H1 (cell line): ENCODE measurements at regions not wholly inside any gene's neighbourhood (a gene's known extent, or its start where the extent isn't known, plus 50 kb on each side); places are given as distances from the start of the nearest gene placed in this dataset.

ENCODE experiments used
- CTCF ChIA-PET: fragments of 300-600 bp; sonication (Branson Sonifier 250); formaldehyde crosslinking; loops from one replicate; lab custom pipeline; 2021; ENCODE audit not compliant: partially characterized antibody; lab: Charles Lee
- POLR2A ChIA-PET: fragments of 300-600 bp; sonication (Branson Sonifier 250); formaldehyde crosslinking; loops from one replicate; lab custom pipeline; 2021; ENCODE audit warnings: inconsistent platforms; ENCODE audit not compliant: partially characterized antibody; lab: Charles Lee
- DNase-seq, 2 experiments: peaks; one replicate each; pipeline versions ENCODE4 v3.0.0 to v3.0.0-alpha.2; 2010 to 2022; ENCODE audit warnings: low spot score in 2 of 2, low read depth in 1 of 2, mixed read lengths in 1 of 2
- FAIRE-seq: peaks from 2 replicates; lab custom pipeline; 2011; peaks lifted over from hg19 to GRCh38; lab: Jason Lieb, UNC
- H2AFZ ChIP-seq: 2 replicates; pipeline ENCODE4 v1.8.1; 2012; ENCODE audit warnings: low read length, inconsistent platforms
- H2AK5ac ChIP-seq: 2 replicates; pipeline ENCODE4 v1.6.1; 2013; ENCODE audit warnings: low read depth, low read length
- H2BK120ac ChIP-seq: replicated peaks from 2 replicates; pipeline ENCODE3; 2013; ENCODE audit warnings: low read depth, low read length, inconsistent platforms
- H2BK12ac ChIP-seq: 2 replicates; pipeline ENCODE4 v1.6.1; 2013; ENCODE audit warnings: low read depth, low read length
- H2BK15ac ChIP-seq: 2 replicates; pipeline ENCODE4 v1.6.1; 2013; ENCODE audit warnings: low read length
- H2BK20ac ChIP-seq: 2 replicates; pipeline ENCODE4 v1.6.1; 2013; ENCODE audit warnings: low read length
- H2BK5ac ChIP-seq: 2 replicates; pipeline ENCODE4 v1.6.1; 2013; ENCODE audit warnings: low read depth, low read length
- H3K14ac ChIP-seq: 2 replicates; pipeline ENCODE4 v1.6.1; 2013; ENCODE audit warnings: inconsistent platforms; ENCODE audit not compliant: insufficient read length
- H3K18ac ChIP-seq: 2 replicates; pipeline ENCODE4 v1.6.1; 2013; ENCODE audit warnings: low read length; ENCODE audit errors: extremely low read depth
- H3K23ac ChIP-seq: 2 replicates; pipeline ENCODE4 v1.6.1; 2013; ENCODE audit warnings: inconsistent platforms; ENCODE audit not compliant: insufficient read length
- H3K23me2 ChIP-seq: 2 replicates; pipeline ENCODE4 v1.6.1; 2013; ENCODE audit warnings: low read depth, low read length
- H3K27ac ChIP-seq: 2 replicates; pipeline ENCODE4 v1.6.1; 2011; ENCODE audit warnings: low read depth, low read length, inconsistent platforms
- H3K27me3 ChIP-seq, 4 experiments: replicated peaks in 1 of 4; 1 replicate in 1 of 4; 2 replicates in 3 of 4; pipeline versions ENCODE4 v1.6.1 to v1.8.1; 2011 to 2013; ENCODE audit warnings: low read length in 3 of 4, mild to moderate bottlenecking in 3 of 4, inconsistent platforms in 2 of 4, mixed read lengths in 2 of 4, moderate library complexity in 1 of 4; ENCODE audit not compliant: control insufficient read depth in 3 of 4, insufficient read depth in 3 of 4; ENCODE audit errors: extremely low read depth in 1 of 4
- H3K36me3 ChIP-seq, 4 experiments: 2 replicates each; pipeline versions ENCODE4 v1.6.1 to v1.8.1; 2011 to 2013; ENCODE audit warnings: mild to moderate bottlenecking in 4 of 4, low read length in 3 of 4, moderate library complexity in 2 of 4, control low read depth in 1 of 4, inconsistent platforms in 1 of 4; ENCODE audit not compliant: insufficient read depth in 4 of 4, control insufficient read depth in 2 of 4
- H3K4ac ChIP-seq: replicated peaks from 2 replicates; pipeline ENCODE3; 2013; ENCODE audit warnings: low read length, low read depth, mixed read lengths, inconsistent platforms; ENCODE audit not compliant: insufficient read length
- H3K4me1 ChIP-seq, 4 experiments: replicated peaks in 1 of 4; 1 replicate in 1 of 4; 2 replicates in 3 of 4; pipeline versions ENCODE4 v1.6.1 to v1.8.1; 2011 to 2013; ENCODE audit warnings: low read length in 3 of 4, inconsistent platforms in 2 of 4, mixed read lengths in 1 of 4; ENCODE audit not compliant: insufficient read depth in 4 of 4, control insufficient read depth in 3 of 4
- H3K4me2 ChIP-seq, 2 experiments: 2 replicates each; pipeline versions ENCODE4 v1.6.1 to v1.8.1; 2011 to 2013; ENCODE audit warnings: low read depth in 2 of 2, low read length in 2 of 2, control low read depth in 1 of 2, inconsistent platforms in 1 of 2, mild to moderate bottlenecking in 1 of 2; ENCODE audit not compliant: insufficient read depth in 1 of 2
- H3K4me3 ChIP-seq, 4 experiments: fragments of 200-600, 300-600 bp in 1 of 4; sonication (generic), shearing (Covaris generic), sonication (Bioruptor Twin) in 1 of 4; 2 replicates each; pipeline versions ENCODE4 v1.5.1 to v1.8.1; 2011 to 2016; ENCODE audit warnings: low read length in 4 of 4, low read depth in 3 of 4, control low read depth in 2 of 4, inconsistent platforms in 2 of 4, mild to moderate bottlenecking in 2 of 4, mixed read lengths in 1 of 4, moderate library complexity in 1 of 4; ENCODE audit not compliant: insufficient read depth in 2 of 4; ENCODE audit errors: extremely low read depth in 1 of 4
- H3K56ac ChIP-seq: replicated peaks from 2 replicates; pipeline ENCODE3; 2013; ENCODE audit warnings: low read depth, mild to moderate bottlenecking, mixed read lengths, low read length, inconsistent platforms; ENCODE audit not compliant: insufficient read length
- H3K79me1 ChIP-seq: 2 replicates; pipeline ENCODE4 v1.6.1; 2013; ENCODE audit warnings: low read depth, low read length, control low read depth
- H3K79me2 ChIP-seq, 2 experiments: 2 replicates each; pipeline versions ENCODE4 v1.6.1 to v1.8.1; 2012 to 2013; ENCODE audit warnings: low read length in 2 of 2, mild to moderate bottlenecking in 2 of 2, inconsistent platforms in 1 of 2; ENCODE audit not compliant: insufficient read depth in 2 of 2, control insufficient read depth in 1 of 2
- H3K9ac ChIP-seq, 4 experiments: replicated peaks in 1 of 4; 1 replicate in 1 of 4; 2 replicates in 3 of 4; pipeline versions ENCODE4 v1.6.1 to v1.8.1; 2011 to 2013; ENCODE audit warnings: low read depth in 3 of 4, low read length in 3 of 4, control low read depth in 2 of 4, mild to moderate bottlenecking in 2 of 4, moderate library complexity in 2 of 4, inconsistent platforms in 1 of 4; ENCODE audit errors: extremely low read depth in 1 of 4
- H3K9me3 ChIP-seq, 2 experiments: 2 replicates each; pipeline versions ENCODE4 v1.6.1 to v1.8.1; 2012 to 2013; ENCODE audit warnings: mild to moderate bottlenecking in 2 of 2, moderate library complexity in 2 of 2, control low read depth in 1 of 2, inconsistent platforms in 1 of 2, low read depth in 1 of 2, low read length in 1 of 2, mixed read lengths in 1 of 2; ENCODE audit not compliant: insufficient read depth in 2 of 2
- H4K20me1 ChIP-seq, 2 experiments: replicated peaks in 1 of 2; 2 replicates each; pipeline versions ENCODE3 to v1.8.1; 2011 to 2013; ENCODE audit warnings: inconsistent platforms in 2 of 2, low read length in 2 of 2, mild to moderate bottlenecking in 1 of 2; ENCODE audit not compliant: insufficient read depth in 2 of 2, control insufficient read depth in 1 of 2
- H4K5ac ChIP-seq: 2 replicates; pipeline ENCODE4 v1.6.1; 2013; ENCODE audit warnings: low read length, low read depth, mixed read lengths, inconsistent platforms; ENCODE audit not compliant: insufficient read length
- H4K8ac ChIP-seq: 2 replicates; pipeline ENCODE4 v1.8.0; 2013; ENCODE audit warnings: mild to moderate bottlenecking, moderate library complexity, low read length, inconsistent platforms; ENCODE audit not compliant: insufficient read depth; ENCODE audit errors: extremely low read depth
- H4K91ac ChIP-seq: replicated peaks from 2 replicates; pipeline ENCODE3; 2013; ENCODE audit warnings: low read length, mixed read lengths, inconsistent platforms; ENCODE audit not compliant: insufficient read length
- BACH1 ChIP-seq: IDR thresholded peaks from 2 replicates; pipeline ENCODE4 v1.6.1; 2012; ENCODE audit warnings: low read length, improper control_type of control experiment
- CREB1 ChIP-seq: IDR thresholded peaks from 2 replicates; pipeline ENCODE4 v1.6.1; 2012; ENCODE audit warnings: inconsistent platforms
- GABPA ChIP-seq: IDR thresholded peaks from 2 replicates; pipeline ENCODE4 v1.6.1; 2011; ENCODE audit warnings: mild to moderate bottlenecking, low read length, moderate library complexity, borderline replicate concordance; ENCODE audit not compliant: insufficient read depth
- NANOG ChIP-seq: IDR thresholded peaks from 2 replicates; pipeline ENCODE4 v1.6.1; 2011; ENCODE audit warnings: low read length, low read depth, mild to moderate bottlenecking, inconsistent platforms; ENCODE audit not compliant: insufficient read depth, poor library complexity, severe bottlenecking
- RAD21 ChIP-seq, 2 experiments: IDR thresholded peaks in 1 of 2; conservative IDR thresholded peaks in 1 of 2; 2 replicates each; pipeline ENCODE4 v1.6.1; 2011; ENCODE audit warnings: low read depth in 2 of 2, low read length in 2 of 2, improper control_type of control experiment in 1 of 2, inconsistent platforms in 1 of 2, mild to moderate bottlenecking in 1 of 2, moderate library complexity in 1 of 2
- SP4 ChIP-seq: IDR thresholded peaks from 2 replicates; pipeline ENCODE4 v1.6.1; 2012; ENCODE audit warnings: low read length, inconsistent platforms
- TAF7 ChIP-seq: optimal IDR thresholded peaks from 2 replicates; pipeline ENCODE3; 2011; ENCODE audit warnings: low read depth, mild to moderate bottlenecking, inconsistent platforms, low read length, moderate library complexity, borderline replicate concordance
- TCF12 ChIP-seq: IDR thresholded peaks from 2 replicates; pipeline ENCODE4 v1.6.1; 2011; ENCODE audit warnings: low read depth, mild to moderate bottlenecking, low read length
- WGBS, 2 experiments: shearing (Covaris generic) in 1 of 2; methylation state at CpG; one replicate each; pipeline versions ENCODE4 v1.1.6 to v1.1.7; 2013 to 2015; ENCODE audit warnings: low lambda C conversion rate in 2 of 2, mixed read lengths in 2 of 2, inconsistent platforms in 1 of 2, low coverage in 1 of 2, missing lambda C conversion rate in 1 of 2; ENCODE audit not compliant: insufficient replicate concordance in 2 of 2, insufficient coverage in 1 of 2, insufficient read length in 1 of 2; ENCODE audit errors: extremely low coverage in 1 of 2, missing lambda C conversion rate in 1 of 2; 5-methylcytosine and 5-hydroxymethylcytosine counted together
- TF ChIP-seq, protein P1 (sequence below), 3 experiments: IDR thresholded peaks; 1 replicate in 2 of 3; 2 replicates in 1 of 3; pipeline versions ENCODE4 v1.5.1 to v1.6.1; 2011; ENCODE audit warnings: low read length in 3 of 3, mild to moderate bottlenecking in 3 of 3, inconsistent platforms in 2 of 3, low read depth in 1 of 3, moderate library complexity in 1 of 3; ENCODE audit not compliant: insufficient read depth in 1 of 3; ENCODE audit errors: control extremely low read depth in 1 of 3

DNA sequence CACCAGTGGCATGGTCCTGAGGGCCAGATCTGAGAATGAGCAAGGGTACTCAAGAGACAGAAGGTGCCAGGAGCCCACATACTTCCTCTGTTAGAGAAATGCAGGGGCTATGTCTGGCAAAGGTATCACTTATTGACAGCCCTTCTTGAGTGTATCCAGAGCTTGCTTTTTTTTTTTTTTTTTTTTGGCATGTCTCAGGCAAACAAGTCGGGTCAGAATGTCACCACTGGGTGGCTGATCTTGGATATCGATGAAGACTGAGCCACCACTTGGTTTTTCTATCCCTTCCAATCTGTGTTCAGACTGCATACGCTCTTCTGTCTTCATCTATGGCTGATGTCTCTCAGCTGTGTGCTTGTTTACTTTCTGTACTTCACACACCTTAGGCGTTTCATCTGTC, 363.4 kb upstream of the C2CD4B start:
- Histone ChIP-seq H3K4me3 (no peak overlapping the region), H3K4me2 (no peak overlapping the region), H3K36me3 (no peaks in the 10 kb centered on the region), H3K14ac (no peak overlapping the region), H3K79me1 (no peaks in the 10 kb centered on the region), H4K91ac (no peak overlapping the region), H2BK20ac (no peak overlapping the region), H3K9me3 (no peaks in the 10 kb centered on the region), H3K9ac (no peak overlapping the region), H3K23me2 (no peaks in the 10 kb centered on the region), H3K27ac (no peak overlapping the region), H3K27me3 (no peaks in the 10 kb centered on the region), H2BK15ac (no peak overlapping the region), H2AK5ac (0 out of 2 replicates have a peak overlapping the region, but pooled peaks have one; percentile 55), H2BK12ac (no peak overlapping the region), H2BK120ac (no peak overlapping the region), H4K20me1 (no peaks in the 10 kb centered on the region), H3K4me1 (peaks cover 0 to 3% (median 0%) of the 10 kb centered on the region in 4 experiments; a peak in 2 of 7 replicates), H2BK5ac (no peak overlapping the region), H4K8ac (no peak overlapping the region), H3K56ac (no peak overlapping the region), H3K18ac (no peak overlapping the region), H4K5ac (no peak overlapping the region), H3K79me2 (no peaks in the 10 kb centered on the region), H2AFZ (no peak overlapping the region), H3K4ac (no peak overlapping the region), H3K23ac (no peak overlapping the region)
- TF ChIP-seq, protein P1, sequence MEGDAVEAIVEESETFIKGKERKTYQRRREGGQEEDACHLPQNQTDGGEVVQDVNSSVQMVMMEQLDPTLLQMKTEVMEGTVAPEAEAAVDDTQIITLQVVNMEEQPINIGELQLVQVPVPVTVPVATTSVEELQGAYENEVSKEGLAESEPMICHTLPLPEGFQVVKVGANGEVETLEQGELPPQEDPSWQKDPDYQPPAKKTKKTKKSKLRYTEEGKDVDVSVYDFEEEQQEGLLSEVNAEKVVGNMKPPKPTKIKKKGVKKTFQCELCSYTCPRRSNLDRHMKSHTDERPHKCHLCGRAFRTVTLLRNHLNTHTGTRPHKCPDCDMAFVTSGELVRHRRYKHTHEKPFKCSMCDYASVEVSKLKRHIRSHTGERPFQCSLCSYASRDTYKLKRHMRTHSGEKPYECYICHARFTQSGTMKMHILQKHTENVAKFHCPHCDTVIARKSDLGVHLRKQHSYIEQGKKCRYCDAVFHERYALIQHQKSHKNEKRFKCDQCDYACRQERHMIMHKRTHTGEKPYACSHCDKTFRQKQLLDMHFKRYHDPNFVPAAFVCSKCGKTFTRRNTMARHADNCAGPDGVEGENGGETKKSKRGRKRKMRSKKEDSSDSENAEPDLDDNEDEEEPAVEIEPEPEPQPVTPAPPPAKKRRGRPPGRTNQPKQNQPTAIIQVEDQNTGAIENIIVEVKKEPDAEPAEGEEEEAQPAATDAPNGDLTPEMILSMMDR (IDR thresholded peaks at IDR 0.05; ENCODE audit: control extremely low read depth in 1 of 3, insufficient read depth in 1 of 3, low read depth in 1 of 3, low read length in 3 of 3): peak in 1 of 3 experiments; percentile 12; a peak in 1 of 4 replicates
- TF ChIP-seq CREB1: no peak
- no peak for TF ChIP-seq SP4
- TF ChIP-seq BACH1: no peak
- no peak for TF ChIP-seq TAF7
- no peak for TF ChIP-seq TCF12
- no peak for TF ChIP-seq NANOG
- peak in 1 of 2 experiments; percentile 29; a peak in 1 of 4 replicates for TF ChIP-seq RAD21 (IDR thresholded peaks at IDR 0.05 in 1 of 2, conservative IDR thresholded peaks at IDR 0.05 in 1 of 2; ENCODE audit: low read depth in 2 of 2, low read length in 2 of 2)
- no peak for TF ChIP-seq GABPA
- 87% methylated on average over 4 of the region's 4 CpGs; no CpG with 5 or more reads in 1 of the 2 experiments for WGBS, 2 experiments
- POLR2A ChIA-PET: no interaction called here
- DNase-seq: no peak
- CTCF ChIA-PET: interaction anchor here (0.7 to 3.3 kb wide), 7 partner anchors 13 to 214 kb away, joined by 3 to 18 read pairs (median 3); no protein-coding TSS in a partner anchor
- FAIRE-seq: peak; percentile 24
